ENCODE measurements at regions not wholly inside any gene's neighbourhood (a gene's known extent, or its start where the extent isn't known, plus 50 kb on each side); places are given as distances from the start of the nearest gene placed in this dataset.
"Not testable (repeated sequence)": the region's sequence is repeated elsewhere in the genome, so short reads cannot be mapped to it uniquely, and the experiment has no call there.

DNA sequence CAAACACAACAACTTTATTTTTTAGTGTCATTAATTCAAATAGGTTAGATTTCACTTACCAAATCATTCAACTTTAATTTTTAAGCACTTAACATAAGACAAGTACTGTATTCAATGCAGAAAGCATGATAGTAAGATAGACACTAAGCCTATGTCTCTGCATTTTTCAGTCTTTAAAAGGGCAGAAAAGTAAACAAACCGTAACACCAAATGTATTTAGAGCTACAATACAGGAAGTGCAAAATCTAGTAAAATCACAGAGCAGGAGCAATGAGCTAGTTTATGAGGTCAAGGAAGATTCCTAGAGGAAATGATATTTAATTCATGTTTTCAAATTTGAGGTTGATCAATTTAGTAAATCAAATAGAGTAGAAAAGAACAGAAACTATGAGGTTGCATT, 68.0 kb upstream of the KLF8 start:
- TF ChIP-seq, protein P1, sequence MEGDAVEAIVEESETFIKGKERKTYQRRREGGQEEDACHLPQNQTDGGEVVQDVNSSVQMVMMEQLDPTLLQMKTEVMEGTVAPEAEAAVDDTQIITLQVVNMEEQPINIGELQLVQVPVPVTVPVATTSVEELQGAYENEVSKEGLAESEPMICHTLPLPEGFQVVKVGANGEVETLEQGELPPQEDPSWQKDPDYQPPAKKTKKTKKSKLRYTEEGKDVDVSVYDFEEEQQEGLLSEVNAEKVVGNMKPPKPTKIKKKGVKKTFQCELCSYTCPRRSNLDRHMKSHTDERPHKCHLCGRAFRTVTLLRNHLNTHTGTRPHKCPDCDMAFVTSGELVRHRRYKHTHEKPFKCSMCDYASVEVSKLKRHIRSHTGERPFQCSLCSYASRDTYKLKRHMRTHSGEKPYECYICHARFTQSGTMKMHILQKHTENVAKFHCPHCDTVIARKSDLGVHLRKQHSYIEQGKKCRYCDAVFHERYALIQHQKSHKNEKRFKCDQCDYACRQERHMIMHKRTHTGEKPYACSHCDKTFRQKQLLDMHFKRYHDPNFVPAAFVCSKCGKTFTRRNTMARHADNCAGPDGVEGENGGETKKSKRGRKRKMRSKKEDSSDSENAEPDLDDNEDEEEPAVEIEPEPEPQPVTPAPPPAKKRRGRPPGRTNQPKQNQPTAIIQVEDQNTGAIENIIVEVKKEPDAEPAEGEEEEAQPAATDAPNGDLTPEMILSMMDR (IDR thresholded peaks at IDR 0.05), result not testable (repeated sequence)
- TF ChIP-seq POLR2A, POLR2AphosphoS5 (IDR thresholded peaks at IDR 0.05): not testable (repeated sequence)
